Thoracic aorta (tissue), 2 donors: ENCODE measurements at regions not wholly inside any gene's neighbourhood (a gene's known extent, or its start where the extent isn't known, plus 50 kb on each side); places are given as distances from the start of the nearest gene placed in this dataset.

Experiments
- ATAC-seq: fragments of 150-250 bp; one replicate; pipeline ENCODE4 v1.8.0; 2017; ENCODE audit warnings: low read depth; ENCODE audit not compliant: insufficient number of reproducible peaks, low FRiP score
- DNase-seq: peaks from one replicate; pipeline ENCODE4 v3.0.0-alpha.2; 2020; ENCODE audit warnings: low spot score
- H3K27ac ChIP-seq, 2 donors: fragments of 200-600 bp; sonication (generic); 1 replicate in 1 of 2; 2 replicates in 1 of 2; pipeline ENCODE4 v1.5.1; 2016; ENCODE audit warnings: mild to moderate bottlenecking in 2 of 2, moderate library complexity in 2 of 2
- H3K27me3 ChIP-seq: fragments of 200-600 bp; sonication (generic); replicated peaks from 2 replicates; pipeline ENCODE4 v1.6.0; 2016; ENCODE audit warnings: mild to moderate bottlenecking; ENCODE audit not compliant: insufficient read depth
- H3K36me3 ChIP-seq: fragments of 200-600 bp; sonication (generic); one replicate; pipeline ENCODE4 v1.5.1; 2016
- H3K4me1 ChIP-seq, 2 donors: fragments of 200-600 bp; sonication (generic); 1 replicate in 1 of 2; 2 replicates in 1 of 2; pipeline versions ENCODE4 v1.5.1 to v1.6.0; 2016; ENCODE audit warnings: low read depth in 2 of 2, mild to moderate bottlenecking in 1 of 2; ENCODE audit not compliant: control insufficient read depth in 1 of 2
- H3K4me3 ChIP-seq: fragments of 200-600 bp; sonication (generic); 2 replicates; pipeline ENCODE4 v1.5.1; 2016; ENCODE audit warnings: mild to moderate bottlenecking
- H3K9me3 ChIP-seq: fragments of 200-600 bp; sonication (generic); 2 replicates; pipeline ENCODE4 v1.5.1; 2016
- TF ChIP-seq, protein P1 (sequence below): fragments of 200-600 bp; sonication (generic); IDR thresholded peaks from one replicate; pipeline ENCODE4 v1.5.1; 2019; ENCODE audit warnings: antibody characterized with exemption

GRCh38 chr10:120732643-120733313, 118.4 kb upstream of the WDR11 start:
- no peaks in the 10 kb centered on the region for H3K36me3 ChIP-seq

GRCh38 chr10:120734483-120735078, 116.6 kb upstream of the WDR11 start:
- no peak overlapping the region for H3K4me3 ChIP-seq
- no peaks in the 10 kb centered on the region for H3K9me3 ChIP-seq
- H3K36me3 ChIP-seq: no peaks in the 10 kb centered on the region
- ATAC-seq (no peak), DNase-seq (no peak)
- H3K27me3 ChIP-seq: no peaks in the 10 kb centered on the region
- H3K4me1 ChIP-seq: no peaks in the 10 kb centered on the region
- TF ChIP-seq, protein P1, sequence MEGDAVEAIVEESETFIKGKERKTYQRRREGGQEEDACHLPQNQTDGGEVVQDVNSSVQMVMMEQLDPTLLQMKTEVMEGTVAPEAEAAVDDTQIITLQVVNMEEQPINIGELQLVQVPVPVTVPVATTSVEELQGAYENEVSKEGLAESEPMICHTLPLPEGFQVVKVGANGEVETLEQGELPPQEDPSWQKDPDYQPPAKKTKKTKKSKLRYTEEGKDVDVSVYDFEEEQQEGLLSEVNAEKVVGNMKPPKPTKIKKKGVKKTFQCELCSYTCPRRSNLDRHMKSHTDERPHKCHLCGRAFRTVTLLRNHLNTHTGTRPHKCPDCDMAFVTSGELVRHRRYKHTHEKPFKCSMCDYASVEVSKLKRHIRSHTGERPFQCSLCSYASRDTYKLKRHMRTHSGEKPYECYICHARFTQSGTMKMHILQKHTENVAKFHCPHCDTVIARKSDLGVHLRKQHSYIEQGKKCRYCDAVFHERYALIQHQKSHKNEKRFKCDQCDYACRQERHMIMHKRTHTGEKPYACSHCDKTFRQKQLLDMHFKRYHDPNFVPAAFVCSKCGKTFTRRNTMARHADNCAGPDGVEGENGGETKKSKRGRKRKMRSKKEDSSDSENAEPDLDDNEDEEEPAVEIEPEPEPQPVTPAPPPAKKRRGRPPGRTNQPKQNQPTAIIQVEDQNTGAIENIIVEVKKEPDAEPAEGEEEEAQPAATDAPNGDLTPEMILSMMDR: no peak
- no peak overlapping the region for H3K27ac ChIP-seq

More at GRCh38 chr10:120732643-120733313, 118.4 kb upstream of the WDR11 start:
- no peaks in the 10 kb centered on the region for H3K27me3 ChIP-seq
- no peak for DNase-seq
- ATAC-seq: no peak
- no peak overlapping the region for H3K27ac ChIP-seq
- no peak overlapping the region for H3K4me3 ChIP-seq
- TF ChIP-seq, protein P1: no peak
- no peaks in the 10 kb centered on the region for H3K4me1 ChIP-seq
- H3K9me3 ChIP-seq: no peaks in the 10 kb centered on the region

DNA sequence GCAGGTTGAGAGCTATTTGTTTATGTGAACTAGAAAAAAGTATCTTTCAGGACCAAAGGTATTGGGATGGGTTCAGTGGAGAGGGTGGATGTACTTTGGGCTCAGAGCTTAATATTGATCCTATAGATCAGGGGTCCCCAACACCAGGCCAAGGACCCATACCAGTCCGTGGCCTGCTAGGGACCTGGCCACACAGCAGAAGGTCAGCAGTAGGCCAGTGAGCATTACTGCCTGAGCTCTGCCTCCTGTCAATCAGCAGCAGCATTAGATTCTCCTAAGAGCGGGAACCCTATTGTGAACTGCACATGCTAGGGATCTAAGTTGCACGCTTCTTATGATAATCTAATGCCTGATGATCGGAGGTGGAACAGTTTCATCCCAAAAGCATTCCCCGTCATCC, 115.8 kb upstream of the WDR11 start:
- Histone ChIP-seq H3K27ac (no peak overlapping the region), H3K4me3 (no peak overlapping the region), H3K27me3 (no peaks in the 10 kb centered on the region), H3K4me1 (no peaks in the 10 kb centered on the region), H3K36me3 (no peaks in the 10 kb centered on the region), H3K9me3 (no peaks in the 10 kb centered on the region)
- TF ChIP-seq, protein P1: no peak
- DNase-seq (no peak), ATAC-seq (no peak)

DNA sequence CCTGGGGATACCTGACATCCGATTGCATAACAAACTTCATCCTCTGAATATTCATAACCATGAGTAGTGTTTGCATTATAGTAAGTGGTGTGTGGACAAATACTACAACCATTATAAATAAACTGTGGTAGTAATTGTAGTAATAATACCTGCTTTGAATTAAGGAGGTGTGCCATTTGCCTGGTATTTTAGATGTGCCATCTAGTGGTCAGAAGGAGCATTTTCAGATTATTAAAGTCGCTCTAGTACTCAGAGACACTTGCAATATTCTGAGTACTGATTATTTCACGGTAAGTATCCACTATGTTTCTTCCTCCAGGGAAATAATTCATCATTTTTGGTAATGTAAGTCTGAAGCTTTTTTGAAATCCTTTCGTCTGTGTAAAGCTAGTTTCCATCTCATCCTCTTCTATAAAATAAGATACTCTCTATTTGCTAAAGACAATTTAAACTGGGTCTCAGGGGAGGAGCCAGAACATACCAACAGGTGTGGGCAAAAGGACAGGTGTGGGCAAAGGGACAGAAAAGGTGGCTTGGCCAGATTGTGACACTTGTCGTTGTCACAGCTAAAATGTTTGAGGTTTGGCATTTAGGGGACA, 115.3 kb upstream of the WDR11 start:
- no peak for DNase-seq
- no peak overlapping the region for H3K4me3 ChIP-seq
- no peak overlapping the region for H3K27ac ChIP-seq
- no peaks in the 10 kb centered on the region for H3K4me1 ChIP-seq
- no peak for ATAC-seq
- no peaks in the 10 kb centered on the region for H3K27me3 ChIP-seq
- H3K9me3 ChIP-seq: no peaks in the 10 kb centered on the region
- H3K36me3 ChIP-seq: no peaks in the 10 kb centered on the region
- TF ChIP-seq, protein P1: peak; percentile 11

DNA sequence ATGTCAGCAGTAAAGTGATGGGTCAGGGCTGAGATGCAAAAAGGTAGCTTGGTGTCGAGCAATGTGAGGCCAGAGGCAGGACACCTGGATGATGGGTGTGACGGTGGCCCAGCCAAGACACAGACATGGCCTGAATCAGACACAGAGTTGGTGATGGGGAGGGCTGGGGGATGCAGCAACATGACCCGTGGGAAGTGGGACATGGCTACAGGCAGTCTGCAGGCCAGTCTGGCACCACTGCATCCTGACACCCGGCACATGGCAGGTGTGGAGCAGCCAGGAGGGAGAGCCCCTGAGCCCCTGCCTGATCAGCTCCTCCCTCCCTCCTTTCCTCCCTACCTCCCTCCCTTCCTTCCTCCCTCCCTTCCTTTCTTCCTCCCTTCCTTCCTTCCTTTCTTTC, 114.8 kb upstream of the WDR11 start:
- no peak overlapping the region for H3K4me3 ChIP-seq
- H3K27ac ChIP-seq: no peak overlapping the region
- no peaks in the 10 kb centered on the region for H3K27me3 ChIP-seq
- DNase-seq (no peak), ATAC-seq (no peak)
- H3K4me1 ChIP-seq: no peaks in the 10 kb centered on the region
- no peaks in the 10 kb centered on the region for H3K9me3 ChIP-seq
- TF ChIP-seq, protein P1: no peak
- H3K36me3 ChIP-seq: no peaks in the 10 kb centered on the region
